ENCODE measurements at regions not wholly inside any gene's neighbourhood (a gene's known extent, or its start where the extent isn't known, plus 50 kb on each side); places are given as distances from the start of the nearest gene placed in this dataset.

- no peak for TF ChIP-seq CTCF (IDR thresholded peaks at IDR 0.05)
- no peak for TF ChIP-seq POLR2A (IDR thresholded peaks at IDR 0.05)
Measured at GRCh38 chr3:152583963-152584362, 251.0 kb upstream of the P2RY1 start.

Measured in upper lobe of left lung (tissue), 4 donors.